ENCODE measurements at regions not wholly inside any gene's neighbourhood (a gene's known extent, or its start where the extent isn't known, plus 50 kb on each side); places are given as distances from the start of the nearest gene placed in this dataset.

DNA sequence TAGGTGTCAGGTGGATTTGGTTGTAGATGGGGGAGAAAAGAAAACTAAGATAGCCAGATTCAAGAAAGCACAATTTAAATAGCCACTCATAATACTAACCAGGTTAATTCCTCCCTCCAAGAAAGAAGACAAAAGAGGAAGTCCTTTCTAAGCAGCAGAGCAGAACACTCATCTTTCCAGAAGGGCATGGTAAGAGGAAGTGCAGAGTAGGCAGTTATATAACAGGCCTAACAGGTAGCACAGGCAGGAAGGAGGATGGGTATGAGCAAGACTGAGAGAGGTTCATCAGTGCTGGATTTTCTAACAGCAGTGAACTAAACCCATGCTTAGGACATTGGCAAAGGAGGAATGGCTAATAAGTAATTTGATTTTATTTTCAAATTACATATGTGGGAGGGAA, 517.5 kb downstream of the PLPP3 start:
- TF ChIP-seq, protein P1, sequence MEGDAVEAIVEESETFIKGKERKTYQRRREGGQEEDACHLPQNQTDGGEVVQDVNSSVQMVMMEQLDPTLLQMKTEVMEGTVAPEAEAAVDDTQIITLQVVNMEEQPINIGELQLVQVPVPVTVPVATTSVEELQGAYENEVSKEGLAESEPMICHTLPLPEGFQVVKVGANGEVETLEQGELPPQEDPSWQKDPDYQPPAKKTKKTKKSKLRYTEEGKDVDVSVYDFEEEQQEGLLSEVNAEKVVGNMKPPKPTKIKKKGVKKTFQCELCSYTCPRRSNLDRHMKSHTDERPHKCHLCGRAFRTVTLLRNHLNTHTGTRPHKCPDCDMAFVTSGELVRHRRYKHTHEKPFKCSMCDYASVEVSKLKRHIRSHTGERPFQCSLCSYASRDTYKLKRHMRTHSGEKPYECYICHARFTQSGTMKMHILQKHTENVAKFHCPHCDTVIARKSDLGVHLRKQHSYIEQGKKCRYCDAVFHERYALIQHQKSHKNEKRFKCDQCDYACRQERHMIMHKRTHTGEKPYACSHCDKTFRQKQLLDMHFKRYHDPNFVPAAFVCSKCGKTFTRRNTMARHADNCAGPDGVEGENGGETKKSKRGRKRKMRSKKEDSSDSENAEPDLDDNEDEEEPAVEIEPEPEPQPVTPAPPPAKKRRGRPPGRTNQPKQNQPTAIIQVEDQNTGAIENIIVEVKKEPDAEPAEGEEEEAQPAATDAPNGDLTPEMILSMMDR (IDR thresholded peaks at IDR 0.05), result no peak
- TF ChIP-seq SP1 (CRISPR knock-in tag; conservative IDR thresholded peaks at IDR 0.05) (no peak), ZNF281 (CRISPR knock-in tag; IDR thresholded peaks at IDR 0.05) (no peak), ESRRA (CRISPR knock-in tag; IDR thresholded peaks at IDR 0.05; ENCODE audit: borderline replicate concordance) (no peak), CDX4 (CRISPR knock-in tag; IDR thresholded peaks at IDR 0.05; ENCODE audit: borderline replicate concordance) (no peak)
